ENCODE measurements at regions not wholly inside any gene's neighbourhood (a gene's known extent, or its start where the extent isn't known, plus 50 kb on each side); places are given as distances from the start of the nearest gene placed in this dataset.

- H3K27ac ChIP-seq (ENCODE audit: low read depth, low read length): no peak overlapping the region
- H3K27me3 ChIP-seq (ENCODE audit: insufficient read depth, low read length): no peaks in the 10 kb centered on the region
- H3K36me3 ChIP-seq (ENCODE audit: insufficient read depth, low read length): no peaks in the 10 kb centered on the region
- WGBS: 100% methylated on average over 2 of the region's 3 CpGs
- no peak overlapping the region for H3K9ac ChIP-seq (ENCODE audit: low read depth, low read length)
- H3K9me3 ChIP-seq (ENCODE audit: insufficient read depth, low read depth, low read length): no peaks in the 10 kb centered on the region
- H3K4me1 ChIP-seq (ENCODE audit: insufficient read depth, low read length): no peaks in the 10 kb centered on the region
- no peak overlapping the region for H3K4me3 ChIP-seq (ENCODE audit: low read length)
These were observed 1120.1 kb upstream of the NCAM2 start for GRCh38 chr21:19878133-19878532.

GRCh38 chr21:19899645-19900044, 1098.6 kb upstream of the NCAM2 start:
- H3K4me1 ChIP-seq (ENCODE audit: insufficient read depth, low read length): no peaks in the 10 kb centered on the region
- H3K9ac ChIP-seq (ENCODE audit: low read depth, low read length): no peak overlapping the region
- H3K4me3 ChIP-seq (ENCODE audit: low read length): no peak overlapping the region
- WGBS: 96% methylated on average over 11 of the region's 11 CpGs
- H3K27me3 ChIP-seq (ENCODE audit: insufficient read depth, low read length): no peaks in the 10 kb centered on the region
- no peaks in the 10 kb centered on the region for H3K36me3 ChIP-seq (ENCODE audit: insufficient read depth, low read length)
- H3K9me3 ChIP-seq (ENCODE audit: insufficient read depth, low read depth, low read length): no peaks in the 10 kb centered on the region
- no peak overlapping the region for H3K27ac ChIP-seq (ENCODE audit: low read depth, low read length)

- Histone ChIP-seq H3K4me3 (ENCODE audit: low read length) (no peak overlapping the region), H3K27ac (ENCODE audit: low read depth, low read length) (no peak overlapping the region), H3K9me3 (ENCODE audit: insufficient read depth, low read depth, low read length) (no peaks in the 10 kb centered on the region), H3K4me1 (ENCODE audit: insufficient read depth, low read length) (no peaks in the 10 kb centered on the region), H3K9ac (ENCODE audit: low read depth, low read length) (no peak overlapping the region), H3K27me3 (ENCODE audit: insufficient read depth, low read length) (no peaks in the 10 kb centered on the region), H3K36me3 (ENCODE audit: insufficient read depth, low read length) (no peaks in the 10 kb centered on the region)
- whole genome bisulfite sequencing: 97% methylated on average over 10 of the region's 10 CpGs
These were observed 1098.1 kb upstream of the NCAM2 start for GRCh38 chr21:19900149-19900548.

- no peaks in the 10 kb centered on the region for H3K9me3 ChIP-seq (ENCODE audit: insufficient read depth, low read depth, low read length)
- H3K27me3 ChIP-seq (ENCODE audit: insufficient read depth, low read length): no peaks in the 10 kb centered on the region
These were observed 1089.8 kb upstream of the NCAM2 start for GRCh38 chr21:19908390-19908789.

GRCh38 chr21:19914028-19914427, 1084.2 kb upstream of the NCAM2 start:
- no peak overlapping the region for H3K4me3 ChIP-seq (ENCODE audit: low read length)
- no peak overlapping the region for H3K9ac ChIP-seq (ENCODE audit: low read depth, low read length)
- no peaks in the 10 kb centered on the region for H3K4me1 ChIP-seq (ENCODE audit: insufficient read depth, low read length)
- no peaks in the 10 kb centered on the region for H3K9me3 ChIP-seq (ENCODE audit: insufficient read depth, low read depth, low read length)
- WGBS: 90% methylated on average over 6 of the region's 6 CpGs
- no peak overlapping the region for H3K27ac ChIP-seq (ENCODE audit: low read depth, low read length)
- no peaks in the 10 kb centered on the region for H3K36me3 ChIP-seq (ENCODE audit: insufficient read depth, low read length)
- H3K27me3 ChIP-seq (ENCODE audit: insufficient read depth, low read length): no peaks in the 10 kb centered on the region

More at GRCh38 chr21:19908390-19908789, 1089.8 kb upstream of the NCAM2 start:
- Histone ChIP-seq H3K27ac (ENCODE audit: low read depth, low read length) (no peak overlapping the region), H3K4me1 (ENCODE audit: insufficient read depth, low read length) (no peaks in the 10 kb centered on the region), H3K4me3 (ENCODE audit: low read length) (no peak overlapping the region), H3K9ac (ENCODE audit: low read depth, low read length) (no peak overlapping the region), H3K36me3 (ENCODE audit: insufficient read depth, low read length) (no peaks in the 10 kb centered on the region)
- WGBS: 100% methylated on average over 1 of the region's 1 CpG

- Histone ChIP-seq H3K27ac (ENCODE audit: low read depth, low read length) (no peak overlapping the region), H3K27me3 (ENCODE audit: insufficient read depth, low read length) (no peaks in the 10 kb centered on the region), H3K4me1 (ENCODE audit: insufficient read depth, low read length) (no peaks in the 10 kb centered on the region), H3K4me3 (ENCODE audit: low read length) (no peak overlapping the region), H3K36me3 (ENCODE audit: insufficient read depth, low read length) (no peaks in the 10 kb centered on the region), H3K9me3 (ENCODE audit: insufficient read depth, low read depth, low read length) (no peaks in the 10 kb centered on the region), H3K9ac (ENCODE audit: low read depth, low read length) (no peak overlapping the region)
These were observed 1077.0 kb upstream of the NCAM2 start for GRCh38 chr21:19921211-19921610.

GRCh38 chr21:19922122-19922521, 1076.1 kb upstream of the NCAM2 start:
- Histone ChIP-seq H3K4me1 (ENCODE audit: insufficient read depth, low read length) (no peaks in the 10 kb centered on the region), H3K9ac (ENCODE audit: low read depth, low read length) (no peak overlapping the region), H3K27ac (ENCODE audit: low read depth, low read length) (no peak overlapping the region), H3K9me3 (ENCODE audit: insufficient read depth, low read depth, low read length) (no peaks in the 10 kb centered on the region), H3K27me3 (ENCODE audit: insufficient read depth, low read length) (no peaks in the 10 kb centered on the region), H3K4me3 (ENCODE audit: low read length) (no peak overlapping the region), H3K36me3 (ENCODE audit: insufficient read depth, low read length) (no peaks in the 10 kb centered on the region)
- 89% methylated on average over 3 of the region's 3 CpGs for WGBS

- H3K27me3 ChIP-seq (ENCODE audit: insufficient read depth, low read length): no peaks in the 10 kb centered on the region
- 93% methylated on average over 6 of the region's 6 CpGs for WGBS
- no peak overlapping the region for H3K4me3 ChIP-seq (ENCODE audit: low read length)
- H3K4me1 ChIP-seq (ENCODE audit: insufficient read depth, low read length): no peaks in the 10 kb centered on the region
- no peaks in the 10 kb centered on the region for H3K9me3 ChIP-seq (ENCODE audit: insufficient read depth, low read depth, low read length)
- no peaks in the 10 kb centered on the region for H3K36me3 ChIP-seq (ENCODE audit: insufficient read depth, low read length)
- no peak overlapping the region for H3K27ac ChIP-seq (ENCODE audit: low read depth, low read length)
- H3K9ac ChIP-seq (ENCODE audit: low read depth, low read length): no peak overlapping the region
These were observed 1062.7 kb upstream of the NCAM2 start for GRCh38 chr21:19935467-19935866.

- Histone ChIP-seq H3K9me3 (ENCODE audit: insufficient read depth, low read depth, low read length) (no peaks in the 10 kb centered on the region), H3K9ac (ENCODE audit: low read depth, low read length) (no peak overlapping the region), H3K4me1 (ENCODE audit: insufficient read depth, low read length) (no peaks in the 10 kb centered on the region), H3K27ac (ENCODE audit: low read depth, low read length) (no peak overlapping the region), H3K27me3 (ENCODE audit: insufficient read depth, low read length) (no peaks in the 10 kb centered on the region), H3K36me3 (ENCODE audit: insufficient read depth, low read length) (no peaks in the 10 kb centered on the region), H3K4me3 (ENCODE audit: low read length) (no peak overlapping the region)
- WGBS: 95% methylated on average over 4 of the region's 4 CpGs
These were observed 1060.6 kb upstream of the NCAM2 start for GRCh38 chr21:19937619-19938018.

- Histone ChIP-seq H3K27me3 (ENCODE audit: insufficient read depth, low read length) (no peaks in the 10 kb centered on the region), H3K4me3 (ENCODE audit: low read length) (no peak overlapping the region), H3K27ac (ENCODE audit: low read depth, low read length) (no peak overlapping the region), H3K9ac (ENCODE audit: low read depth, low read length) (no peak overlapping the region), H3K9me3 (ENCODE audit: insufficient read depth, low read depth, low read length) (no peaks in the 10 kb centered on the region), H3K36me3 (ENCODE audit: insufficient read depth, low read length) (no peaks in the 10 kb centered on the region), H3K4me1 (ENCODE audit: insufficient read depth, low read length) (no peaks in the 10 kb centered on the region)
These were observed 1056.6 kb upstream of the NCAM2 start for GRCh38 chr21:19941626-19942025.

GRCh38 chr21:19950347-19950746, 1047.9 kb upstream of the NCAM2 start:
- Histone ChIP-seq H3K4me1 (ENCODE audit: insufficient read depth, low read length) (no peaks in the 10 kb centered on the region), H3K9me3 (ENCODE audit: insufficient read depth, low read depth, low read length) (no peaks in the 10 kb centered on the region), H3K9ac (ENCODE audit: low read depth, low read length) (no peak overlapping the region), H3K36me3 (ENCODE audit: insufficient read depth, low read length) (no peaks in the 10 kb centered on the region), H3K4me3 (ENCODE audit: low read length) (no peak overlapping the region), H3K27me3 (ENCODE audit: insufficient read depth, low read length) (no peaks in the 10 kb centered on the region), H3K27ac (ENCODE audit: low read depth, low read length) (no peak overlapping the region)
- WGBS: 92% methylated on average over 2 of the region's 2 CpGs

- Histone ChIP-seq H3K9ac (ENCODE audit: low read depth, low read length) (no peak overlapping the region), H3K4me3 (ENCODE audit: low read length) (no peak overlapping the region), H3K36me3 (ENCODE audit: insufficient read depth, low read length) (no peaks in the 10 kb centered on the region), H3K27ac (ENCODE audit: low read depth, low read length) (no peak overlapping the region), H3K9me3 (ENCODE audit: insufficient read depth, low read depth, low read length) (peaks cover 4% of the 10 kb centered on the region; the same call in 1 of the 2 replicates), H3K27me3 (ENCODE audit: insufficient read depth, low read length) (no peaks in the 10 kb centered on the region), H3K4me1 (ENCODE audit: insufficient read depth, low read length) (no peaks in the 10 kb centered on the region)
These were observed 1029.1 kb upstream of the NCAM2 start for GRCh38 chr21:19969156-19969555.

Data from HUES64 (cell line).